HepG2 (cell line): ENCODE measurements at regions not wholly inside any gene's neighbourhood (a gene's known extent, or its start where the extent isn't known, plus 50 kb on each side); places are given as distances from the start of the nearest gene placed in this dataset.
"Not testable (repeated sequence)": the region's sequence is repeated elsewhere in the genome, so short reads cannot be mapped to it uniquely, and the experiment has no call there.

Experiments
- ATAC-seq: fragments of 200-7000 bp; cut with Tn5 transposase; 3 replicates; pipeline ENCODE4 v1.9.1; 2020; ENCODE audit warnings: mild to moderate bottlenecking, moderate library complexity
- BruUV-seq: library from RNA; stranded (reverse); fragments of 400-500 nt; replicated peaks from 2 replicates; lab custom pipeline; 2021; lab: Mats Ljungman, UMichigan
- CTCF ChIA-PET: fragments of 300-600 bp; formaldehyde crosslinking; extraction: SDS; loops from one replicate; lab custom pipeline; 2021; ENCODE audit warnings: low total read pairs, inconsistent platforms, low intra/inter-chr PET ratio; lab: Yijun Ruan, JAX
- POLR2A ChIA-PET: fragments of 350-600 bp; sonication (Branson Sonifier 250); formaldehyde crosslinking; loops from one replicate; lab custom pipeline; 2020; ENCODE audit warnings: antibody characterized with exemption, inconsistent platforms; lab: Yijun Ruan, JAX
- DNase-seq: peaks from one replicate; pipeline ENCODE4 v3.0.0-alpha.2; 2015; ENCODE audit warnings: low spot score
- FAIRE-seq: peaks from 3 replicates; lab custom pipeline; 2011; peaks lifted over from hg19 to GRCh38; lab: Jason Lieb, UNC
- H2AFZ ChIP-seq: one replicate; pipeline ENCODE4 v1.6.1; 2011; ENCODE audit warnings: low read length, inconsistent platforms
- H3K27ac ChIP-seq: fragments of 300-600 bp; 3 replicates; pipeline ENCODE4 v1.8.0; 2011; ENCODE audit warnings: mixed run types, mild to moderate bottlenecking, mixed read lengths, low read length, inconsistent platforms; ENCODE audit not compliant: insufficient read depth; ENCODE audit errors: extremely low read length
- H3K27me3 ChIP-seq, 2 experiments: fragments of 200-600 bp in 1 of 2; 2 replicates in 1 of 2; 3 replicates in 1 of 2; pipeline versions ENCODE4 v1.6.0 to v1.8.0; 2011; ENCODE audit warnings: low read length in 2 of 2, mild to moderate bottlenecking in 2 of 2, moderate library complexity in 2 of 2, inconsistent platforms in 1 of 2; ENCODE audit not compliant: insufficient read depth in 2 of 2, control insufficient read depth in 1 of 2
- H3K36me3 ChIP-seq, 2 experiments: fragments of 200-600 bp in 1 of 2; replicated peaks in 1 of 2; 2 replicates in 1 of 2; 3 replicates in 1 of 2; pipeline versions ENCODE4 v1.5.1 to v1.8.0; 2011; ENCODE audit warnings: low read length in 2 of 2, inconsistent platforms in 1 of 2; ENCODE audit not compliant: insufficient read depth in 2 of 2, control insufficient read depth in 1 of 2
- H3K4me1 ChIP-seq: 2 replicates; pipeline ENCODE4 v1.5.1; 2012; ENCODE audit warnings: low read length, inconsistent platforms; ENCODE audit not compliant: insufficient read depth
- H3K4me2 ChIP-seq: 2 replicates; pipeline ENCODE4 v1.6.0; 2011; ENCODE audit warnings: low read depth, low read length, inconsistent platforms
- H3K4me3 ChIP-seq, 3 experiments: fragments of 200-600 bp in 1 of 3; sonication (generic), shearing (Covaris generic) in 1 of 3; replicated peaks in 1 of 3; 2 replicates each; pipeline ENCODE4 v1.5.1; 2011 to 2016; ENCODE audit warnings: low read length in 3 of 3, inconsistent platforms in 2 of 3, low read depth in 2 of 3, mild to moderate bottlenecking in 2 of 3, control low read depth in 1 of 3, mixed read lengths in 1 of 3; ENCODE audit not compliant: insufficient read depth in 1 of 3
- H3K79me2 ChIP-seq: one replicate; pipeline ENCODE4 v1.6.1; 2011; ENCODE audit warnings: low read length, inconsistent platforms; ENCODE audit not compliant: insufficient read depth
- H3K9ac ChIP-seq: 2 replicates; pipeline ENCODE4 v1.6.0; 2011; ENCODE audit warnings: mild to moderate bottlenecking, low read depth, low read length, inconsistent platforms; ENCODE audit not compliant: insufficient read depth
- H3K9me3 ChIP-seq: 2 replicates; pipeline ENCODE4 v1.5.1; 2012; ENCODE audit warnings: mild to moderate bottlenecking, low read length
- H4K20me1 ChIP-seq: 2 replicates; pipeline ENCODE4 v1.6.0; 2011; ENCODE audit warnings: inconsistent platforms, mild to moderate bottlenecking, low read length, moderate library complexity; ENCODE audit not compliant: insufficient read depth
- STAG1 ChIP-seq: sonication (generic); formaldehyde crosslinking; IDR thresholded peaks from 2 replicates; pipeline ENCODE4 v1.4.0; 2020; ENCODE audit warnings: missing genetic modification reagents
- WGBS: methylation state at CpG from one replicate; pipeline ENCODE4 v1.1.6; 2017; ENCODE audit warnings: low lambda C conversion rate; 5-methylcytosine and 5-hydroxymethylcytosine counted together
- in situ Hi-C: cut with HindIII; loops from 2 replicates; pipeline ENCODE4 v1.10.0; 2017; ENCODE audit warnings: low pct_unique_long_range_greater_than_20kb; ENCODE audit not compliant: extremely low pct_ligation_motif_present
- intact Hi-C: fragments of 100-400 bp; cut with micrococcal nuclease; formaldehyde crosslinking; loops from one replicate; pipeline ENCODE4 v1.10.0; 2022; ENCODE audit not compliant: unreplicated experiment
- TF ChIP-seq, protein P1 (sequence below): sonication (generic); formaldehyde crosslinking; IDR thresholded peaks from 2 replicates; pipeline ENCODE4 v1.5.0; 2020; ENCODE audit warnings: mild to moderate bottlenecking, missing genetic modification reagents, moderate library complexity

DNA sequence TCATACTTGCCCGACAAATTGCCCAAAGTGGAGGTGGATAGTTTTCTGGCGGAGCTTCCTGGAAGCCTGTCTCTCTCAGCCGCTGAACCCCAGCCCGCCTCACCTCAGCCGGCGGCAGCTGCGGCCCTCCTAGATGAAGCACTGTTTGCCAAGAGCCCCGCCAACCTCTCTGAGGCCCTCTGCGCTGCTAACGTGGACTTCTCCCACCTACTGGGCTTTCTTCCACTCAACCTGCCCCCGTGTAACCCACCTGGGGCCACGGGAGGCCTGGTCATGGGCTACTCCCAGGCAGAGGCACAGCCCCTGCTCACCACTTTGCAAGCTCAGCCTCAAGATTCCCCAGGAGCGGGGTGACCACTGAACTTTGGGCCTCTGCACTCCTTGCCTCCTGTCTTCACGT is 254.1 kb downstream of the NKX6-1 start:
- H3K36me3 ChIP-seq, H3K4me3 ChIP-seq, H3K27ac ChIP-seq, CTCF ChIA-PET, POLR2A ChIA-PET, FAIRE-seq, H3K27me3 ChIP-seq, H3K4me2 ChIP-seq, ATAC-seq, intact Hi-C loops, H3K79me2 ChIP-seq, H2AFZ ChIP-seq, DNase-seq, H4K20me1 ChIP-seq, H3K9ac ChIP-seq, H3K4me1 ChIP-seq, H3K9me3 ChIP-seq, BruUV-seq, in situ Hi-C loops: not testable (repeated sequence)
- 40% methylated on average over 1 of the region's 14 CpGs for WGBS

DNA sequence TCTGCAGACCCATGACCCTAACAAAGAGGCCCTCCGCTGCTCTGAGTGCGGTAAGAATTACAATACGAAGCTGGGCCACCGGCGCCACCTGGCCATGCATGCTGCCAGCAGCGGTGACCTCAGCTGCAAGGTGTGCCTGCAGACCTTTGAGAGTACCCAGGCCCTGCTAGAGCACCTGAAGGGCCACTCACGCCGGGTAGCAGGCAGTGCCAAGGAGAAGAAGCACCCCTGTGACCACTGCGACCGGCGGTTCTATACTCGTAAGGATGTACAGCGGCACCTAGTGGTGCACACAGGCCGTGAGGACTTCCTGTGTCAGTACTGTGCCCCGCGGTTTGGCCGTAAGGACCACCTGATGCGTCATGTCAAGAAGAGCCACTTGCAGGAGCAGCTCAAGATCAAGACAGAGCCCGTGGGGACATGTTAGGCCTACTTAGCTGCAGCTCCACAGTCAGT is 254.7 kb downstream of the NKX6-1 start:
- in situ Hi-C loops, H3K9ac ChIP-seq, H3K36me3 ChIP-seq, intact Hi-C loops, H4K20me1 ChIP-seq, POLR2A ChIA-PET, H3K27me3 ChIP-seq, H3K4me2 ChIP-seq, H3K9me3 ChIP-seq, FAIRE-seq, BruUV-seq, H3K79me2 ChIP-seq, CTCF ChIA-PET, DNase-seq, H3K4me1 ChIP-seq, H3K27ac ChIP-seq, H2AFZ ChIP-seq, H3K4me3 ChIP-seq: not testable (repeated sequence)
- ATAC-seq: peak; percentile 74
- TF ChIP-seq, protein P1, sequence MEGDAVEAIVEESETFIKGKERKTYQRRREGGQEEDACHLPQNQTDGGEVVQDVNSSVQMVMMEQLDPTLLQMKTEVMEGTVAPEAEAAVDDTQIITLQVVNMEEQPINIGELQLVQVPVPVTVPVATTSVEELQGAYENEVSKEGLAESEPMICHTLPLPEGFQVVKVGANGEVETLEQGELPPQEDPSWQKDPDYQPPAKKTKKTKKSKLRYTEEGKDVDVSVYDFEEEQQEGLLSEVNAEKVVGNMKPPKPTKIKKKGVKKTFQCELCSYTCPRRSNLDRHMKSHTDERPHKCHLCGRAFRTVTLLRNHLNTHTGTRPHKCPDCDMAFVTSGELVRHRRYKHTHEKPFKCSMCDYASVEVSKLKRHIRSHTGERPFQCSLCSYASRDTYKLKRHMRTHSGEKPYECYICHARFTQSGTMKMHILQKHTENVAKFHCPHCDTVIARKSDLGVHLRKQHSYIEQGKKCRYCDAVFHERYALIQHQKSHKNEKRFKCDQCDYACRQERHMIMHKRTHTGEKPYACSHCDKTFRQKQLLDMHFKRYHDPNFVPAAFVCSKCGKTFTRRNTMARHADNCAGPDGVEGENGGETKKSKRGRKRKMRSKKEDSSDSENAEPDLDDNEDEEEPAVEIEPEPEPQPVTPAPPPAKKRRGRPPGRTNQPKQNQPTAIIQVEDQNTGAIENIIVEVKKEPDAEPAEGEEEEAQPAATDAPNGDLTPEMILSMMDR (CRISPR knock-in tag): peak; percentile 39
- peak; percentile 14; the same call in 1 of the 2 replicates for TF ChIP-seq STAG1 (CRISPR knock-in tag)
- 84% methylated on average over 5 of the region's 19 CpGs for WGBS
